GM23248 (cell line): ENCODE measurements at regions not wholly inside any gene's neighbourhood (a gene's known extent, or its start where the extent isn't known, plus 50 kb on each side); places are given as distances from the start of the nearest gene placed in this dataset.

ENCODE experiments used
- DNase-seq: peaks from one replicate; pipeline ENCODE4 v3.0.0-alpha.2; 2015
- H2AFZ ChIP-seq: fragments of 200-600 bp; sonication (generic); 2 replicates; pipeline ENCODE4 v1.6.1; 2016; ENCODE audit warnings: antibody characterized with exemption
- H3F3A ChIP-seq: fragments of 200-600 bp; sonication (generic); 2 replicates; pipeline ENCODE4 v1.6.1; 2016; ENCODE audit warnings: mild to moderate bottlenecking, antibody characterized with exemption, mixed run types; ENCODE audit not compliant: insufficient read depth
- H3K27ac ChIP-seq: fragments of 200-600 bp; sonication (generic); 2 replicates; pipeline ENCODE4 v1.5.1; 2016; ENCODE audit warnings: mild to moderate bottlenecking
- H3K27me3 ChIP-seq: fragments of 200-600 bp; sonication (generic); replicated peaks from 2 replicates; pipeline ENCODE4 v1.6.1; 2016; ENCODE audit warnings: mild to moderate bottlenecking; ENCODE audit not compliant: insufficient read depth
- H3K36me3 ChIP-seq: fragments of 200-600 bp; sonication (generic); 2 replicates; pipeline ENCODE4 v1.6.1; 2016; ENCODE audit warnings: low read depth, mild to moderate bottlenecking
- H3K4me1 ChIP-seq: fragments of 200-600 bp; sonication (generic); 2 replicates; pipeline ENCODE4 v1.6.1; 2016; ENCODE audit warnings: mild to moderate bottlenecking; ENCODE audit not compliant: insufficient read depth
- H3K4me2 ChIP-seq: fragments of 200-600 bp; sonication (generic); one replicate; pipeline ENCODE4 v1.6.1; 2016; ENCODE audit warnings: mild to moderate bottlenecking; ENCODE audit not compliant: unreplicated experiment
- H3K4me3 ChIP-seq: fragments of 200-600 bp; sonication (generic); 2 replicates; pipeline ENCODE4 v1.5.1; 2016; ENCODE audit warnings: mild to moderate bottlenecking
- H3K79me2 ChIP-seq: fragments of 200-600 bp; sonication (generic); 2 replicates; pipeline ENCODE4 v1.6.1; 2016; ENCODE audit warnings: mild to moderate bottlenecking; ENCODE audit not compliant: insufficient read depth
- H3K9ac ChIP-seq: fragments of 200-600 bp; sonication (generic); 2 replicates; pipeline ENCODE4 v1.6.1; 2016; ENCODE audit warnings: mild to moderate bottlenecking
- H3K9me2 ChIP-seq: fragments of 200-600 bp; sonication (generic); 2 replicates; pipeline ENCODE4 v1.6.1; 2016; ENCODE audit warnings: mixed run types, mild to moderate bottlenecking, moderate library complexity; ENCODE audit not compliant: insufficient read depth
- H3K9me3 ChIP-seq: fragments of 200-600 bp; sonication (generic); one replicate; pipeline ENCODE4 v1.6.1; 2017; ENCODE audit warnings: low read depth
- H4K20me1 ChIP-seq: fragments of 200-600 bp; sonication (generic); 2 replicates; pipeline ENCODE4 v1.6.0; 2016; ENCODE audit not compliant: insufficient read depth
- EZH2 ChIP-seq: fragments of 200-600 bp; sonication (generic); IDR thresholded peaks from 2 replicates; pipeline ENCODE4 v1.6.1; 2018; ENCODE audit warnings: antibody characterized with exemption, mild to moderate bottlenecking; ENCODE audit not compliant: insufficient read depth, poor library complexity, severe bottlenecking
- EZH2phosphoT487 ChIP-seq: fragments of 200-600 bp; sonication (generic); IDR thresholded peaks from 2 replicates; pipeline ENCODE4 v1.6.1; 2018; ENCODE audit warnings: antibody characterized with exemption, moderate library complexity, mild to moderate bottlenecking, low read depth; ENCODE audit not compliant: insufficient read depth
- WGBS, 2 experiments: methylation state at CpG; one replicate each; pipeline ENCODE4 v1.1.6; 2015 to 2017; ENCODE audit warnings: low lambda C conversion rate in 2 of 2, low coverage in 1 of 2; ENCODE audit errors: missing lambda C conversion rate in 2 of 2; 5-methylcytosine and 5-hydroxymethylcytosine counted together
- in situ Hi-C: fragments of 300-500 bp; cut with MboI; formaldehyde crosslinking; loops from 2 replicates; pipeline ENCODE4 v1.15.0; 2020

- no peak overlapping the region for H3K9ac ChIP-seq
- in situ Hi-C loops = no loop called here
- H4K20me1 ChIP-seq = no peaks in the 10 kb centered on the region
- TF ChIP-seq EZH2phosphoT487 = no peak
- no peak for TF ChIP-seq EZH2
- H3K36me3 ChIP-seq = no peaks in the 10 kb centered on the region
- no peak overlapping the region for H3K4me3 ChIP-seq
- no peaks in the 10 kb centered on the region for H3K9me2 ChIP-seq
- no peaks in the 10 kb centered on the region for H3K79me2 ChIP-seq
- 9 to 12% methylated on average over 1 of the region's 1 CpG for WGBS, 2 experiments
- H3K4me1 ChIP-seq = no peaks in the 10 kb centered on the region
- no peak overlapping the region for H2AFZ ChIP-seq
- no peaks in the 10 kb centered on the region for H3K27me3 ChIP-seq
- no peak for DNase-seq
- no peaks in the 10 kb centered on the region for H3K9me3 ChIP-seq
- no peaks in the 10 kb centered on the region for H3F3A ChIP-seq
- H3K27ac ChIP-seq = no peak overlapping the region
- H3K4me2 ChIP-seq = no peak overlapping the region
These were observed 1550.5 kb downstream of the SLITRK5 start for GRCh38 chr13:89221557-89222158.

- Histone ChIP-seq H3K4me1 (no peaks in the 10 kb centered on the region), H3K9me2 (no peaks in the 10 kb centered on the region), H3F3A (no peaks in the 10 kb centered on the region), H2AFZ (no peak overlapping the region), H3K4me2 (no peak overlapping the region), H3K4me3 (no peak overlapping the region), H3K27me3 (no peaks in the 10 kb centered on the region), H3K27ac (no peak overlapping the region), H3K79me2 (no peaks in the 10 kb centered on the region), H4K20me1 (no peaks in the 10 kb centered on the region), H3K36me3 (no peaks in the 10 kb centered on the region), H3K9me3 (no peaks in the 10 kb centered on the region), H3K9ac (no peak overlapping the region)
- in situ Hi-C loops = no loop called here
- TF ChIP-seq EZH2phosphoT487 = no peak
- no peak for TF ChIP-seq EZH2
- WGBS, 2 experiments = 9 to 23% methylated on average over 4 of the region's 4 CpGs
- no peak for DNase-seq
These were observed 1556.2 kb downstream of the SLITRK5 start for GRCh38 chr13:89227356-89227755.

GRCh38 chr13:89238496-89238895 lies 1567.3 kb downstream of the SLITRK5 start:
- 43 to 47% methylated on average over 7 of the region's 7 CpGs for WGBS, 2 experiments
- no peak overlapping the region for H3K4me2 ChIP-seq

GRCh38 chr13:89239361-89240127 lies 1568.4 kb downstream of the SLITRK5 start:
- no peak for TF ChIP-seq EZH2phosphoT487
- TF ChIP-seq EZH2 = no peak
- H3K27ac ChIP-seq = no peak overlapping the region
- no peaks in the 10 kb centered on the region for H3K79me2 ChIP-seq
- no peak overlapping the region for H3K4me3 ChIP-seq
- no peak overlapping the region for H3K9ac ChIP-seq
- no peaks in the 10 kb centered on the region for H3K36me3 ChIP-seq
- no peak overlapping the region for H2AFZ ChIP-seq
- whole genome bisulfite sequencing, 2 experiments = 14 to 34% methylated on average over 1 of the region's 1 CpG
- DNase-seq = no peak
- no peaks in the 10 kb centered on the region; the same call in 1 of the 2 replicates for H3K9me2 ChIP-seq
- no peaks in the 10 kb centered on the region for H3K27me3 ChIP-seq
- no peaks in the 10 kb centered on the region for H3K9me3 ChIP-seq
- in situ Hi-C loops = no loop called here
- no peaks in the 10 kb centered on the region for H3K4me1 ChIP-seq
- H3K4me2 ChIP-seq = no peak overlapping the region
- H4K20me1 ChIP-seq = no peaks in the 10 kb centered on the region
- H3F3A ChIP-seq = no peaks in the 10 kb centered on the region

More at GRCh38 chr13:89238496-89238895, 1567.3 kb downstream of the SLITRK5 start:
- no peak for DNase-seq
- H3K79me2 ChIP-seq = no peaks in the 10 kb centered on the region
- no peaks in the 10 kb centered on the region for H3F3A ChIP-seq
- H3K4me1 ChIP-seq = no peaks in the 10 kb centered on the region
- in situ Hi-C loops = no loop called here
- H3K36me3 ChIP-seq = no peaks in the 10 kb centered on the region
- H3K9ac ChIP-seq = no peak overlapping the region
- H3K9me3 ChIP-seq = no peaks in the 10 kb centered on the region
- no peaks in the 10 kb centered on the region; the same call in 1 of the 2 replicates for H3K9me2 ChIP-seq
- no peak overlapping the region for H3K27ac ChIP-seq
- no peaks in the 10 kb centered on the region for H3K27me3 ChIP-seq
- no peak overlapping the region for H2AFZ ChIP-seq
- no peaks in the 10 kb centered on the region for H4K20me1 ChIP-seq
- no peak for TF ChIP-seq EZH2
- TF ChIP-seq EZH2phosphoT487 = no peak
- H3K4me3 ChIP-seq = no peak overlapping the region
